ENCODE measurements at regions not wholly inside any gene's neighbourhood (a gene's known extent, or its start where the extent isn't known, plus 50 kb on each side); places are given as distances from the start of the nearest gene placed in this dataset.
A peak's percentile ranks its signal among the peaks of the same experiment; 100 is the strongest.

- WGBS, 2 donors = 58 to 71% methylated on average over 11 of the region's 11 CpGs
- Histone ChIP-seq H3K9me3 (peaks cover 0 to 5% (median 0%) of the 10 kb centered on the region in 11 donors), H3K4me3 (no peak overlapping the region), H3K4me1 (peaks cover 0 to 40% (median 9%) of the 10 kb centered on the region in 9 donors), H3K27me3 (peaks cover 0 to 6% (median 0%) of the 10 kb centered on the region in 7 donors), H3K27ac (peak overlapping the region in 9 of 10 donors; percentile 39 to 85 (median 71)), H3K36me3 (no peaks in the 10 kb centered on the region)
- intact Hi-C loops (cut with DNase I) = loop anchor here in 7 of 10 donors (1.0 to 10.0 kb wide), 12 partner anchors 62 to 372 kb away; partner anchors contain the start of gene THBD (in 4 of the 7)
- peak; percentile 42 to 64 for DNase-seq
- peak in 3 of 9 donors; percentile 13 to 48 (median 37) for TF ChIP-seq CTCF (IDR thresholded peaks at IDR 0.05)
- ATAC-seq = peak; percentile 56 to 87 (median 79)
Measured at GRCh38 chr20:22862671-22863230, 172.4 kb upstream of the SSTR4 start.

GRCh38 chr20:22863826-22864225, 171.3 kb upstream of the SSTR4 start:
- Histone ChIP-seq H3K4me1 (peaks cover 0 to 40% (median 9%) of the 10 kb centered on the region in 9 donors), H3K9me3 (peaks cover 0 to 16% (median 0%) of the 10 kb centered on the region in 11 donors), H3K27me3 (peaks cover 0 to 6% (median 0%) of the 10 kb centered on the region in 7 donors), H3K4me3 (no peak overlapping the region), H3K27ac (peak overlapping the region in 5 of 10 donors; percentile 71 to 85 (median 78)), H3K36me3 (no peaks in the 10 kb centered on the region)
- WGBS, 2 donors = 63 to 72% methylated on average over 4 of the region's 4 CpGs
- intact Hi-C loops (cut with DNase I) = loop anchor here in 7 of 10 donors (2.0 to 10.0 kb wide), 11 partner anchors 61 to 371 kb away; partner anchors contain the start of gene THBD (in 4 of the 7)
- DNase-seq (no peak), ATAC-seq (no peak)
- TF ChIP-seq CTCF (IDR thresholded peaks at IDR 0.05) = no peak

- DNase-seq (no peak), ATAC-seq (peak in 4 of 8 donors; percentile 13 to 43 (median 24))
- Histone ChIP-seq H3K27ac (peak overlapping the region in 5 of 10 donors; percentile 32 to 60 (median 58)), H3K4me1 (peaks cover 0 to 33% (median 9%) of the 10 kb centered on the region in 9 donors), H3K9me3 (peaks cover 0 to 21% (median 0%) of the 10 kb centered on the region in 11 donors), H3K27me3 (peaks cover 0 to 6% (median 0%) of the 10 kb centered on the region in 7 donors), H3K4me3 (no peak overlapping the region), H3K36me3 (no peaks in the 10 kb centered on the region)
- intact Hi-C loops (cut with DNase I) = loop anchor here in 5 of 10 donors (10.0 kb wide), 6 partner anchors 58 to 368 kb away; partner anchors contain the start of gene THBD (in 2 of the 5)
- WGBS, 2 donors = 33 to 40% methylated on average over 2 of the region's 2 CpGs
- no peak for TF ChIP-seq CTCF (IDR thresholded peaks at IDR 0.05)
Measured at GRCh38 chr20:22866812-22867341, 168.2 kb upstream of the SSTR4 start.

- 85 to 86% methylated on average over 4 of the region's 4 CpGs for WGBS, 2 donors
Measured at GRCh38 chr20:22878166-22878565, 156.9 kb upstream of the SSTR4 start.

More at GRCh38 chr20:22878166-22878565, 156.9 kb upstream of the SSTR4 start:
- peaks cover 0 to 5% (median 0%) of the 10 kb centered on the region in 11 donors for H3K9me3 ChIP-seq
- TF ChIP-seq CTCF (IDR thresholded peaks at IDR 0.05) = no peak
- H3K27me3 ChIP-seq = peaks cover 0 to 5% (median 0%) of the 10 kb centered on the region in 7 donors
- H3K4me3 ChIP-seq = no peak overlapping the region
- DNase-seq = no peak
- no peak for ATAC-seq
- no peaks in the 10 kb centered on the region for H3K36me3 ChIP-seq
- no peaks in the 10 kb centered on the region for H3K4me1 ChIP-seq
- no peak overlapping the region for H3K27ac ChIP-seq
- intact Hi-C loops (cut with DNase I) = no loop called here
